Transverse colon (tissue), 4 donors: ENCODE measurements at regions not wholly inside any gene's neighbourhood (a gene's known extent, or its start where the extent isn't known, plus 50 kb on each side); places are given as distances from the start of the nearest gene placed in this dataset.
A peak's percentile ranks its signal among the peaks of the same experiment; 100 is the strongest.

ENCODE experiments used
- DNase-seq: peaks from one replicate; pipeline ENCODE4 v3.0.0-alpha.2; 2019
- H3K27ac ChIP-seq, 4 donors: fragments of 200-600 bp; sonication (generic); 2 replicates each; pipeline ENCODE4 v1.5.1; 2016 to 2018; ENCODE audit warnings: inconsistent platforms in 4 of 4
- H3K27me3 ChIP-seq: fragments of 200-600 bp; sonication (generic); 2 replicates; pipeline ENCODE4 v1.5.1; 2017; ENCODE audit warnings: inconsistent platforms
- H3K36me3 ChIP-seq, 4 donors: fragments of 200-600 bp; sonication (generic); 2 replicates each; pipeline ENCODE4 v1.5.1; 2017 to 2019; ENCODE audit warnings: inconsistent platforms in 4 of 4
- H3K4me1 ChIP-seq, 4 donors: fragments of 200-600 bp; sonication (generic); 2 replicates each; pipeline ENCODE4 v1.5.1; 2017 to 2020; ENCODE audit warnings: inconsistent platforms in 4 of 4
- H3K4me3 ChIP-seq, 4 donors: fragments of 200-600 bp; sonication (generic); 1 replicate in 1 of 4; 2 replicates in 3 of 4; pipeline versions ENCODE4 v1.5.1 to v1.6.1; 2017 to 2019; ENCODE audit warnings: inconsistent platforms in 4 of 4
- H3K9me3 ChIP-seq, 2 donors: fragments of 200-600 bp; sonication (generic); 2 replicates each; pipeline ENCODE4 v1.5.1; 2017 to 2019; ENCODE audit warnings: inconsistent platforms in 2 of 2
- EP300 ChIP-seq: sonication (generic); formaldehyde crosslinking; IDR thresholded peaks from one replicate; pipeline ENCODE4 v1.6.1; 2017; ENCODE audit warnings: antibody characterized with exemption, low read depth
- POLR2A ChIP-seq: fragments of 450-650 bp; IDR thresholded peaks from one replicate; pipeline ENCODE4 v1.6.1; 2016; ENCODE audit warnings: antibody characterized with exemption, mild to moderate bottlenecking, moderate library complexity
- POLR2AphosphoS5 ChIP-seq, 3 donors: sonication (generic); formaldehyde crosslinking; IDR thresholded peaks; one replicate each; pipeline ENCODE4 v1.6.1; 2016; ENCODE audit warnings: antibody characterized with exemption in 3 of 3
- WGBS, 2 donors: methylation state at CpG; one replicate each; pipeline ENCODE4 v1.1.5; 2018; ENCODE audit warnings: low coverage in 1 of 2; 5-methylcytosine and 5-hydroxymethylcytosine counted together
- in situ Hi-C, 4 donors: fragments of 200-750 bp; cut with MboI; loops; one replicate each; pipeline versions ENCODE4 v1.15.0 to v1.15.1; 2017; ENCODE audit warnings: low sequenced_read_pairs in 3 of 4, low pct_ligation_motif_present in 1 of 4, low pct_unique_long_range_greater_than_20kb in 1 of 4
- intact Hi-C: fragments of 100-400 bp; cut with DNase I; formaldehyde crosslinking; loops from one replicate; pipeline ENCODE4 v1.15.1; 2023; ENCODE audit warnings: low total_unique reads
- TF ChIP-seq, protein P1 (sequence below), 5 experiments: fragments of 200-600 bp in 3 of 5; fragments of 450-650 bp in 2 of 5; sonication (generic) in 3 of 5; IDR thresholded peaks; 1 replicate in 2 of 5; 2 replicates in 3 of 5; pipeline ENCODE4 v1.5.1; 2016 to 2017; ENCODE audit warnings: antibody characterized with exemption in 5 of 5, inconsistent platforms in 3 of 5, mild to moderate bottlenecking in 2 of 5, moderate library complexity in 1 of 5

DNA sequence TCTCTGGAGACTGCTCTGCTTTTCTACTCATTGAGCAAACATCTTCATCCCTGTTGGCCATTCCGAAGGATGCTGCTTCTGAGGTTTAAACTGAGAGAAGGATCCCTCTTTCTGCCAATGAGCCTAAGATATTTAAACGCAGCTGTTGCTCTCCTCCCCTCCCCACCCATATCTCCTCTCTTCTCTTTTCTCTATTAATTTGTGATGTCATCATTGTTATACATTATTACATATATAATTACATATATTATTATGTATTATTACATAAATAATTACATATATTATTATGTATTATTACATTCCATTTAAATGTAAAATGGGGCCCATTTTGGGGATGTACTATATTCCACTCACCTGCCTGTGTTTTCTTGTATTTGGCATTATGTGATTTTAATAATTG, 82.7 kb upstream of the JUN start:
- 97 to 100% methylated on average over 2 of the region's 2 CpGs for WGBS, 2 donors
- Histone ChIP-seq H3K9me3 (no peaks in the 10 kb centered on the region), H3K27me3 (no peaks in the 10 kb centered on the region), H3K4me3 (no peak overlapping the region), H3K27ac (no peak overlapping the region), H3K36me3 (no peaks in the 10 kb centered on the region), H3K4me1 (no peaks in the 10 kb centered on the region)
- intact Hi-C loops: no loop called here
- in situ Hi-C loops: no loop called here
- no peak for DNase-seq
- TF ChIP-seq POLR2A: no peak
- no peak for TF ChIP-seq EP300
- TF ChIP-seq, protein P1, sequence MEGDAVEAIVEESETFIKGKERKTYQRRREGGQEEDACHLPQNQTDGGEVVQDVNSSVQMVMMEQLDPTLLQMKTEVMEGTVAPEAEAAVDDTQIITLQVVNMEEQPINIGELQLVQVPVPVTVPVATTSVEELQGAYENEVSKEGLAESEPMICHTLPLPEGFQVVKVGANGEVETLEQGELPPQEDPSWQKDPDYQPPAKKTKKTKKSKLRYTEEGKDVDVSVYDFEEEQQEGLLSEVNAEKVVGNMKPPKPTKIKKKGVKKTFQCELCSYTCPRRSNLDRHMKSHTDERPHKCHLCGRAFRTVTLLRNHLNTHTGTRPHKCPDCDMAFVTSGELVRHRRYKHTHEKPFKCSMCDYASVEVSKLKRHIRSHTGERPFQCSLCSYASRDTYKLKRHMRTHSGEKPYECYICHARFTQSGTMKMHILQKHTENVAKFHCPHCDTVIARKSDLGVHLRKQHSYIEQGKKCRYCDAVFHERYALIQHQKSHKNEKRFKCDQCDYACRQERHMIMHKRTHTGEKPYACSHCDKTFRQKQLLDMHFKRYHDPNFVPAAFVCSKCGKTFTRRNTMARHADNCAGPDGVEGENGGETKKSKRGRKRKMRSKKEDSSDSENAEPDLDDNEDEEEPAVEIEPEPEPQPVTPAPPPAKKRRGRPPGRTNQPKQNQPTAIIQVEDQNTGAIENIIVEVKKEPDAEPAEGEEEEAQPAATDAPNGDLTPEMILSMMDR (IDR thresholded peaks at IDR 0.05): no peak
- TF ChIP-seq POLR2AphosphoS5 (IDR thresholded peaks at IDR 0.05): no peak

DNA sequence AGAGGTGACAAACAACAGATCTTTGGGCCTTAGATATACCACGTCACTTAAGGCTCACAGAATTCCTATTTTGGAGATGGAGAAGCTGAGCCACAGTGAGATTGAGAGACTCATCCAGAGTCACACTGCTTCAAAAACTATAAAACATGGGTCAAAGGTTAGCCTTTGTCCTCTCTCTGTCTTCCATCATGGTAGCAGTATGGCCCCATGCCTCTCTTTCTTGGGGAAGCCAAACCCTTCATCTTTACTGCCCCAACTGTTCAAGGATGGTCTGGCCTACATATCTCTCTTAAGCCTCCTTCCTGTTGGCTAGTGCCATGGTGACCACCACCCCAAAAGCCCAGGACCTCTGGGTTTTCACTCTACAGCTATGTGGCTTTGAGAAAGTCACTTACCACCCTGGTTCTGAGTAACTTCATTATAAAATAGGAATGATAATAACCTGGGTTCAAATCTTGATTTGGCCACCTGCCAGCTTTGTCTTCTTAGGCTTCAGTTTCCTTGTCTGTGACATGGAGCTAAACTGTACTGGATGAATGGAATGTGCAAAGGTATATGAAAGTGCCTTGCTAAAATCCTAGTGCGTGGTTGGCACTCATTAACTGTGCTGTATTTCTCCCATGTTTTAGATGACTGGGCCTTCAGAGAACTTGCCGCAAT, 85.9 kb upstream of the JUN start:
- WGBS, 2 donors: 66 to 75% methylated on average over 2 to 3 of the region's 3 CpGs
- peaks cover 6 to 12% (median 7%) of the 10 kb centered on the region in 4 donors for H3K4me1 ChIP-seq
- H3K27me3 ChIP-seq: no peaks in the 10 kb centered on the region
- no peak for TF ChIP-seq EP300
- TF ChIP-seq, protein P1 (IDR thresholded peaks at IDR 0.05): no peak
- no peak for TF ChIP-seq POLR2A
- TF ChIP-seq POLR2AphosphoS5 (IDR thresholded peaks at IDR 0.05): no peak
- H3K36me3 ChIP-seq: no peaks in the 10 kb centered on the region
- no peaks in the 10 kb centered on the region for H3K9me3 ChIP-seq
- H3K27ac ChIP-seq: peak overlapping the region in 3 of 4 donors; percentile 6 to 55 (median 13)
- no peak for DNase-seq
- intact Hi-C loops (no loop called here), in situ Hi-C loops (no loop called here)
- H3K4me3 ChIP-seq: no peak overlapping the region

DNA sequence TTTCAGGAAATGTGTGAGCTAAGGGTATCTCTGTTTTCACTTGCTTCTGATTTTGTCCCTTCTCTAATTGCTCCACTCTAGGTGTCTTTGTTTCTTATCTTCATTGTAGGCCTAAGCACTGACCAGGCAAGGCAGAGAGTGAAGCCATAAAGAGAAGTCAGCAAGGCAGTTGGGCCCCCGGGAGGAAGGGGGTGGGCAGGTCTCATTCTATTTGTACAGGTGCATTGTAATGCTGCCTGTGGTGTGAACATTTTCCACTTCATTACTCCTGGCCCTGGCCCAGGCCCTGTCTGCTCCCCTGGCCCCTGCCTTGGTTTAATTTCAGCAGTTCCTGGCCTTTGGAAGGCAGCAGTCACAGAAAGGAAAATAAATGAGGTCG, 86.4 kb upstream of the JUN start:
- no peak for TF ChIP-seq POLR2A
- TF ChIP-seq POLR2AphosphoS5 (IDR thresholded peaks at IDR 0.05): peak in 1 of 3 donors; percentile 31
- peak; percentile 75 for DNase-seq
- peaks cover 10 to 17% (median 12%) of the 10 kb centered on the region in 4 donors for H3K4me1 ChIP-seq
- intact Hi-C loops (no loop called here), in situ Hi-C loops (no loop called here)
- no peaks in the 10 kb centered on the region for H3K27me3 ChIP-seq
- no peak overlapping the region for H3K4me3 ChIP-seq
- H3K27ac ChIP-seq: peak overlapping the region in 3 of 4 donors; percentile 6 to 55 (median 13)
- WGBS, 2 donors: 0 to 46% methylated on average over 1 to 2 of the region's 2 CpGs
- H3K9me3 ChIP-seq: no peaks in the 10 kb centered on the region
- H3K36me3 ChIP-seq: no peaks in the 10 kb centered on the region

DNA sequence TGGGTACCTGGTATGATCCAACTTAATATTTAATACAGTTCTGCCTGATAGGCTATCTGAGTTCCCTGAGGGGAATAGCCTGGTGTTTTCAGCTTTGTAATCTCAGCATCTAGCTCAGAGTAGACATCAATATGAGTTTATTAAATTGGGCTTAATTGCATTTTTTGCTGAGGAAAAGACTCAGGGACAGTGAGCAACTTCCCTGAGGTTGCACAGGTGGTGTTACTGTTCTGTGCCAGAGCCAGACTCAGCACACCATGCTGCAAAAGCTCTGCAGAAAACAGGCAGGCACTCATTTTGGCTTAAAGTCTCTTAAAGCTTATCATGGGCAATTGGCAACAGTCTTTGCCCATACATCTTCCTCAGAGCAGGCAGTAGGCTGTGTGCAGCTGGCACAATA, 90.5 kb upstream of the JUN start:
- H3K36me3 ChIP-seq: no peaks in the 10 kb centered on the region
- peak overlapping the region; percentile 1 to 74 (median 52) for H3K27ac ChIP-seq
- H3K9me3 ChIP-seq: no peaks in the 10 kb centered on the region
- no peaks in the 10 kb centered on the region for H3K27me3 ChIP-seq
- DNase-seq: no peak
- intact Hi-C loops: no loop called here
- no peak overlapping the region for H3K4me3 ChIP-seq
- in situ Hi-C loops: no loop called here
- H3K4me1 ChIP-seq: peaks cover 10 to 18% (median 14%) of the 10 kb centered on the region in 4 donors
- TF ChIP-seq POLR2A (no peak), POLR2AphosphoS5 (IDR thresholded peaks at IDR 0.05) (no peak), EP300 (no peak)
- TF ChIP-seq, protein P1 (IDR thresholded peaks at IDR 0.05): no peak
